ENCODE measurements at regions not wholly inside any gene's neighbourhood (a gene's known extent, or its start where the extent isn't known, plus 50 kb on each side); places are given as distances from the start of the nearest gene placed in this dataset.

DNA sequence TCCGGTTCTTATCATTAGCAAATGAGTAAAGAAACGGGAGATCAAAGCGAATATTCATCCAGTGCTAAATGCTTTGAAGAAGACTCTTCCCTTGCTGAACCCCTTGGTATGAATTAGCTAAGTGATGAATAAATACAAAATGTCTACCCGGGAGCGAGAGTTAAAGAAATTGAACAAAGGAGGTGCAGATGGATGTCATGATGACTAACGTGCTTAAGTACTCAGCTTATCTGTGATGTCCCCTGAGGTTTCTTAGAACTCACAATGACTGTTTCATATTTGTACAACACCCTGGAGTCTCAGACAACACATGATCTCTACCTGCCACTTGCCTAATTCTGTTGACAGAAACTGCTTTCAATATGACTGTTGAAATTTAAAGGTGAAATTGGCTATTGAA is 148.5 kb downstream of the TMEM200C start:
- ChIA-PET CTCF (ENCODE audit: unreplicated experiment) (no interaction called here), POLR2A (no interaction called here)
- Histone ChIP-seq H2AFZ (ENCODE audit: low read length) (no peak overlapping the region), H3K36me3 (ENCODE audit: insufficient read depth, low read length) (no peaks in the 10 kb centered on the region), H3K79me2 (ENCODE audit: insufficient read depth, low read depth, low read length) (no peaks in the 10 kb centered on the region), H4K20me1 (ENCODE audit: insufficient read depth, low read length) (no peaks in the 10 kb centered on the region), H3K4me3 (ENCODE audit: low read depth, low read length, poor library complexity, severe bottlenecking) (no peak overlapping the region), H3K9me2 (ENCODE audit: insufficient read depth, low read length) (no peaks in the 10 kb centered on the region), H3K4me2 (ENCODE audit: low read length) (no peak overlapping the region), H3K4me1 (ENCODE audit: insufficient read depth, low read length, poor library complexity, severe bottlenecking) (no peaks in the 10 kb centered on the region), H3K27ac (ENCODE audit: low read depth, low read length, poor library complexity, severe bottlenecking) (no peak overlapping the region), H3K9me3 (ENCODE audit: low read length) (no peaks in the 10 kb centered on the region)
- intact Hi-C loops (cut with micrococcal nuclease; ENCODE audit: unreplicated experiment): no loop called here
- no peak for DNase-seq (ENCODE audit: low spot score)
- BruUV-seq (replicated peaks): no TSS peak
- TF ChIP-seq, protein P1, sequence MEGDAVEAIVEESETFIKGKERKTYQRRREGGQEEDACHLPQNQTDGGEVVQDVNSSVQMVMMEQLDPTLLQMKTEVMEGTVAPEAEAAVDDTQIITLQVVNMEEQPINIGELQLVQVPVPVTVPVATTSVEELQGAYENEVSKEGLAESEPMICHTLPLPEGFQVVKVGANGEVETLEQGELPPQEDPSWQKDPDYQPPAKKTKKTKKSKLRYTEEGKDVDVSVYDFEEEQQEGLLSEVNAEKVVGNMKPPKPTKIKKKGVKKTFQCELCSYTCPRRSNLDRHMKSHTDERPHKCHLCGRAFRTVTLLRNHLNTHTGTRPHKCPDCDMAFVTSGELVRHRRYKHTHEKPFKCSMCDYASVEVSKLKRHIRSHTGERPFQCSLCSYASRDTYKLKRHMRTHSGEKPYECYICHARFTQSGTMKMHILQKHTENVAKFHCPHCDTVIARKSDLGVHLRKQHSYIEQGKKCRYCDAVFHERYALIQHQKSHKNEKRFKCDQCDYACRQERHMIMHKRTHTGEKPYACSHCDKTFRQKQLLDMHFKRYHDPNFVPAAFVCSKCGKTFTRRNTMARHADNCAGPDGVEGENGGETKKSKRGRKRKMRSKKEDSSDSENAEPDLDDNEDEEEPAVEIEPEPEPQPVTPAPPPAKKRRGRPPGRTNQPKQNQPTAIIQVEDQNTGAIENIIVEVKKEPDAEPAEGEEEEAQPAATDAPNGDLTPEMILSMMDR (conservative IDR thresholded peaks at IDR 0.05; ENCODE audit: low read length): no peak
- TF ChIP-seq EZH2phosphoT487 (IDR thresholded peaks at IDR 0.05; ENCODE audit: borderline replicate concordance, low read depth, low read length): no peak

DNA sequence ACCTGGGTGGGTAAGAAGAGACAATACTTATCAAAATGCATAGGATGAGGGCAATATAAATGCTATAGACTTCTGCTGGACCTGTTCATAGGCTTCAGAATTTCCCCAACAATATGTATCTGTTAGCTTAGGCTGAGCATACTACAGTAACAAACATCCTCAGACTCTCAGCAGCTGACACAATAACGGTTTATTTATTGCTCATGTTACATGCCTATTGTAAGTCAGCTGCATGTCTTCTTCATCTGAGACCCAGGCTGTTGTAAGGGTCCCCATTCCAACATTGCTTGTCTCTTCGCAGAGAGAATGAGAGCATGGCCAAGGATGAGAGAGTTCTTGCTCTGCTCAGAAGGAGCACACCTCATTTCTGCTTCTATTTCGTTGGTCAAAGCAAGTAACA is 150.7 kb downstream of the TMEM200C start:
- no TSS peak for BruUV-seq (replicated peaks)
- no peak for DNase-seq (ENCODE audit: low spot score)
- Histone ChIP-seq H3K36me3 (ENCODE audit: insufficient read depth, low read length) (no peaks in the 10 kb centered on the region), H3K4me2 (ENCODE audit: low read length) (no peak overlapping the region), H2AFZ (ENCODE audit: low read length) (no peak overlapping the region), H3K9me2 (ENCODE audit: insufficient read depth, low read length) (no peaks in the 10 kb centered on the region), H4K20me1 (ENCODE audit: insufficient read depth, low read length) (no peaks in the 10 kb centered on the region), H3K4me3 (ENCODE audit: low read depth, low read length, poor library complexity, severe bottlenecking) (no peak overlapping the region), H3K27ac (ENCODE audit: low read depth, low read length, poor library complexity, severe bottlenecking) (no peak overlapping the region), H3K4me1 (ENCODE audit: insufficient read depth, low read length, poor library complexity, severe bottlenecking) (no peaks in the 10 kb centered on the region), H3K9me3 (ENCODE audit: low read length) (no peaks in the 10 kb centered on the region), H3K79me2 (ENCODE audit: insufficient read depth, low read depth, low read length) (no peaks in the 10 kb centered on the region)
- ChIA-PET POLR2A (no interaction called here), CTCF (ENCODE audit: unreplicated experiment) (no interaction called here)
- intact Hi-C loops (cut with micrococcal nuclease; ENCODE audit: unreplicated experiment): no loop called here
- TF ChIP-seq, protein P1 (conservative IDR thresholded peaks at IDR 0.05; ENCODE audit: low read length): peak; percentile 3; the same call in 1 of the 2 replicates
- no peak for TF ChIP-seq EZH2phosphoT487 (IDR thresholded peaks at IDR 0.05; ENCODE audit: borderline replicate concordance, low read depth, low read length)

DNA sequence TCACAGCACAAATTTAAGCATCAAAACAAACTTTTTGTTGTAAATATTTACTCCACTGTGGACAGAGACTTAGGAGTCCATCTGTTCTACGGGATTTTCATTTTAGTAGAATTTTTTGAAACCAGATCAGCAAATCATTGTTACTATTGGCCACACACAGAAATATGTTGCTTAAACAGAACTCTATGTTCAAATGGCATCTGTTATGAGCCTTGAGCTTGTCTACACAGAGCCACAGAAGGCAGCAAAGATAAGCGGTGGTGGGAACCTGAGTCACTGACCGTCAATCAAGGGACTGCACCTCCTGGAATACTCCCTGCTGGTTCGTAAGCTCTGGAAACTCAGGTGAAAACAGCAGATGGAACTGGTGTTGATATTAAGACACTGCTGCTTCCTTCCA is 156.8 kb downstream of the TMEM200C start:
- POLR2A ChIA-PET: no interaction called here
- BruUV-seq (replicated peaks): no TSS peak
- CTCF ChIA-PET (ENCODE audit: unreplicated experiment): no interaction called here
- no peak overlapping the region for H2AFZ ChIP-seq (ENCODE audit: low read length)
- no peak for DNase-seq (ENCODE audit: low spot score)
- no peak overlapping the region for H3K27ac ChIP-seq (ENCODE audit: low read depth, low read length, poor library complexity, severe bottlenecking)
- intact Hi-C loops (cut with micrococcal nuclease; ENCODE audit: unreplicated experiment): no loop called here
- no peaks in the 10 kb centered on the region for H4K20me1 ChIP-seq (ENCODE audit: insufficient read depth, low read length)
- H3K4me3 ChIP-seq (ENCODE audit: low read depth, low read length, poor library complexity, severe bottlenecking): no peak overlapping the region
- TF ChIP-seq, protein P1 (conservative IDR thresholded peaks at IDR 0.05; ENCODE audit: low read length): no peak
- TF ChIP-seq EZH2phosphoT487 (IDR thresholded peaks at IDR 0.05; ENCODE audit: borderline replicate concordance, low read depth, low read length): no peak
- no peaks in the 10 kb centered on the region for H3K9me2 ChIP-seq (ENCODE audit: insufficient read depth, low read length)
- no peaks in the 10 kb centered on the region for H3K9me3 ChIP-seq (ENCODE audit: low read length)
- no peaks in the 10 kb centered on the region for H3K36me3 ChIP-seq (ENCODE audit: insufficient read depth, low read length)
- H3K4me1 ChIP-seq (ENCODE audit: insufficient read depth, low read length, poor library complexity, severe bottlenecking): no peaks in the 10 kb centered on the region
- H3K79me2 ChIP-seq (ENCODE audit: insufficient read depth, low read depth, low read length): no peaks in the 10 kb centered on the region
- H3K4me2 ChIP-seq (ENCODE audit: low read length): no peak overlapping the region
